ENCODE measurements at regions not wholly inside any gene's neighbourhood (a gene's known extent, or its start where the extent isn't known, plus 50 kb on each side); places are given as distances from the start of the nearest gene placed in this dataset.
"Not testable (repeated sequence)": the region's sequence is repeated elsewhere in the genome, so short reads cannot be mapped to it uniquely, and the experiment has no call there.

- TF ChIP-seq, protein P1, sequence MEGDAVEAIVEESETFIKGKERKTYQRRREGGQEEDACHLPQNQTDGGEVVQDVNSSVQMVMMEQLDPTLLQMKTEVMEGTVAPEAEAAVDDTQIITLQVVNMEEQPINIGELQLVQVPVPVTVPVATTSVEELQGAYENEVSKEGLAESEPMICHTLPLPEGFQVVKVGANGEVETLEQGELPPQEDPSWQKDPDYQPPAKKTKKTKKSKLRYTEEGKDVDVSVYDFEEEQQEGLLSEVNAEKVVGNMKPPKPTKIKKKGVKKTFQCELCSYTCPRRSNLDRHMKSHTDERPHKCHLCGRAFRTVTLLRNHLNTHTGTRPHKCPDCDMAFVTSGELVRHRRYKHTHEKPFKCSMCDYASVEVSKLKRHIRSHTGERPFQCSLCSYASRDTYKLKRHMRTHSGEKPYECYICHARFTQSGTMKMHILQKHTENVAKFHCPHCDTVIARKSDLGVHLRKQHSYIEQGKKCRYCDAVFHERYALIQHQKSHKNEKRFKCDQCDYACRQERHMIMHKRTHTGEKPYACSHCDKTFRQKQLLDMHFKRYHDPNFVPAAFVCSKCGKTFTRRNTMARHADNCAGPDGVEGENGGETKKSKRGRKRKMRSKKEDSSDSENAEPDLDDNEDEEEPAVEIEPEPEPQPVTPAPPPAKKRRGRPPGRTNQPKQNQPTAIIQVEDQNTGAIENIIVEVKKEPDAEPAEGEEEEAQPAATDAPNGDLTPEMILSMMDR (IDR thresholded peaks at IDR 0.05; ENCODE audit: insufficient read depth, low read length): no peak
- no peak overlapping the region for H3K4me3 ChIP-seq (ENCODE audit: low read depth, low read length)
- DNase-seq (ENCODE audit: low read depth): no peak
These were observed 396.1 kb downstream of the ZNF33B start for GRCh38 chr10:42242135-42242805.

GRCh38 chr10:42236401-42236800 is 402.0 kb downstream of the ZNF33B start:
- H3K4me3 ChIP-seq (ENCODE audit: low read depth, low read length); DNase-seq (ENCODE audit: low read depth): not testable (repeated sequence)

DNA sequence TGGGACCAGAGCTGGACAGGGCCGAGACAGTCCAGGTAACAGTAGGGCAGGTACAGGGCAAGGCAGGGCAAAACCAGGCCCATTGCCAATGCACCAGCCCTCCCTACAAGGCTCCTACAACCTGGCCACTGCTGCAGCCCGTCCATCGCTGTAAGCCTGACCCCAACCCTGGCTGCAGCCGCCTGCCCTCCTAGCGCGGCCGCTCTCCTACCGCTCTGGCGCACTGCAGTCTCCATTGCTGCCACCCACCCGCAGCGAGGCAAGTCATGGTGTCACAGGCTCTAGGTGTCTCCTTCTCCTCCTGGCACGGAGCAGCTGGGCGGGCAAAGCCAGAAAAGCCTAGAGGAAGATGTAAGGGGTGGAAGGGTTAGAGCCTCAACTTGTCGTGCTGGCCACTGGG is 402.6 kb downstream of the ZNF33B start:
- not testable (repeated sequence) for H3K4me3 ChIP-seq (ENCODE audit: low read depth, low read length); DNase-seq (ENCODE audit: low read depth)

DNA sequence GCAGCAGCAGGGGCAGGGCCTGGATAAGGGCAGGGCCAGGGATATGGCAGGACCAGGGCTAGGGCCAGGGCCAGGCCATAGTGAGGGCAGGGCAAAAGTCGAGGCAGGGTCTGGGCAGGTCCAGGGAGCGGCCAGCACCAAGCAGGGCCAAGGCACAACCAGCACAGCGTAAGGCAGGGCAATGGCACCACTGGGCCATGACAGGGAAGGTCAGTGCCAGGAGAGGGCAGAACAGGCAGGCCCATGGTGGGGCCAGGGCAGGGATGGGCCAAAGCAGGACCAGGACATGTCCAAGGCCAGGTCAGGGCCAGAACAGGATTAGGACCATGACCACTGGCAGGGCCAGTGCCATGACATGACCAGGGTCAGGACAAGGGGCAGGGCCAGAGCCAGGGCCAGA is 403.1 kb downstream of the ZNF33B start:
- H3K4me3 ChIP-seq (ENCODE audit: low read depth, low read length); DNase-seq (ENCODE audit: low read depth): not testable (repeated sequence)

- H3K4me3 ChIP-seq (ENCODE audit: low read depth, low read length); DNase-seq (ENCODE audit: low read depth): not testable (repeated sequence)
These were observed 403.9 kb downstream of the ZNF33B start for GRCh38 chr10:42234506-42234905.

DNA sequence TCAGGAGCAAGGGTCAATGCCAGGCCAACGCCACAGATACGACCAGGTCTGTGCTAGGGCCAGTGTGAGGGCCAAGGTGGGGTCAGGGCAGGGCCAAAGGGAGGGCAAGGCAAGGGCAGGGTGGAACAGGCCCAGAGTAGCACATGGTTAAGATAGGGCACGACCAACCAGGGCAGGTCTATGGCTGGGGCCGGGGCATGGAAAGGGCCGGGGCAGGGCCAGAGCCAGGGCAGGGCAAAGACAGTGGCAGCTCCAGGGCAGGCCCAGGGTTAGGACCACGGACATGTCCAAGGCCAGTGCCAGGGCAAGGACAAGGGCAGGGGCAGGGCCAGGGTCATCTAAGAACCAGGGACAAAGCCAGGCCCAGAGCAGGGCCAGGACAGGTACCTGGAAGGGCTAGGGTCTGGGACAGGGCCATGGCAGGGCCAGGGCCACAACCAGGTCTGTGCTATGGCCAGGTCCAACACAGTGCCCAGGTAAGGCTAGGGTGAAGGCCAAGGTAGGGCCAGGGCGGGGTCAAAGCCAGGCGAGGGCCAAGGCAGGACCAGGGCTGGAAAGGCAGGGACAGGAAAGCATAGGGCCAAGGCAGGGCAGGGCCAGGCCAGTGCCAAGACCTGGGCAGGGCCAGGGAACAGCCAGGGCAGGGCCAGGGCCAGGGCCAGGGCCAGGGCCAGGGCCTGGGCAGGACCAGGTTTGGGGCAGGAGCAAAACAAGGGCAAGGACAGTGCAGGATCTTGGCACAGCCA is 404.7 kb downstream of the ZNF33B start:
- DNase-seq (ENCODE audit: low read depth); H3K4me3 ChIP-seq (ENCODE audit: low read depth, low read length): not testable (repeated sequence)

DNA sequence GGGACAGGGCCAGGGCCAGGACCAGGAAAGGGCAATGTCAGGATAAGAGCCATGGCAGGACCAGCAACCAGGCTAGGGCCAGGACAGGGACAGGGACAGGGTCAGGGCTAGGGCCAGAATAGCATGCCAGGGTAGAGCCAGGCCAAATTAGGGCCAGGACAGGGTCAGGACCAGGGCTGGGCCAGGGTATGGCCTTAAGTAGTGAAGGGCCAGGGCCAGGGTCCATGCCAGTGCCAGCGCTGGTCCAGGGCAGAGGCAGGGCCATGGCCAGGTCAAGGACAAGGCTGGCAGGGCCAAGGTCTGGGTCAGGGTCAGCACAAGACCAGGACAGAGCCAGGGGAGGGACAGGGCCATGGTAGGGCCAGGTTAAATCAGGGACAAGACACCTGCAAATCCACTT is 405.4 kb downstream of the ZNF33B start:
- not testable (repeated sequence) for H3K4me3 ChIP-seq (ENCODE audit: low read depth, low read length); DNase-seq (ENCODE audit: low read depth)

DNA sequence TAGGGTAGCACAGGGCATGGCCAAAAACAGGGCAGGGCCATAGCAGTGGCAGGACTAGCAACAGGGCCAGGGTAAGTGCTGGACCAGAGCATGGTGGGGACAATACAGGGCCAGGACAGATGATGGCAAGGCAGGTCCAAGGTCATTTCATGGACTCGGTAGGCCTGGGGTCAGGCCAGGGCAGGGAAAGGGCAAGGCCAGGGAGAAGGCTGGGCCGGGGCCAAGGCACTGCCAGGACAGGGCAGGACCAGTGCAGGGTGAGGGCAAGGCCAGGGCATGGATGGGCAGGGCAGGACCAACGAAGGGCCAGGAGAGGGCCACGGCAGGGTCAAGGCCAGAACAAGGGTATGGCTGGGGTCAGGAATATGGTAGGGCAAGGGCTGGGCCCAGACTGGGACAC is 407.6 kb downstream of the ZNF33B start:
- H3K4me3 ChIP-seq (ENCODE audit: low read depth, low read length); DNase-seq (ENCODE audit: low read depth): not testable (repeated sequence)

DNA sequence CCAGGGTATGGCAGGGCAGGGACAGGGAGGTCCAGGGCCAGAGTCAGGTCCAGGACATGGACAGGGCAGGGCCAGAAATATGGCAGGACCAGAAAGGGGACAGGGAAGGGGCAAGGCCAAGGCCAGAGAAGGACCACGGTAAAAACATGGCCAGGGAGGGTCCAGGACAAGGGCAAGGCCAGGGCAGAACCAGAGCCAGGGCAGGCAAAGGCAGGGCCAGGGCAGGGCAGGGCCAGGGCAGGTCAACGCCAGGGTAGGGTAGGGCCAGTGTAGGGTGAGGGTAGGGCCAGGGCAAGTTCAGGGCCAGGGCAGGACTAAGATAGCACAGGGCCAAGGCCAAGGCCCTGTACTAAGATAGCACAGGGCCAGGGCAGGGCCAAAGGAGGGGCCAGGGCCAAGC is 408.3 kb downstream of the ZNF33B start:
- H3K4me3 ChIP-seq (ENCODE audit: low read depth, low read length); DNase-seq (ENCODE audit: low read depth): not testable (repeated sequence)

DNA sequence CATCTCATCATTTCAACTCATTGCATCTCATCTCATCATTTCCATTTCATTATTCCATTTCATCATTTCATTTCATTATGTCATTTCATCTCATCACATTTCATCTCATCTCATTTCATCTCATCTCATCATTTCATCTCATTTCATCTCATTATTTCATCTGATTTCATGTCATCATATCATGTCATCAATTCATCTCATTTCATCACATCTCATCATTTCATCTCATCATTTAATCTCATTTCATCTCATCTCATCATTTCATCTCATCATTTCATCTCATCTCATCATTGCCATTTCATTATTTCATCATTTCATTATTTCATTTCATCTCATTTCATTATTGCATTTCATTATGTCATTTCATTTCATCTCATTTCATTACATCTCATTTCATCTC is 410.5 kb downstream of the ZNF33B start:
- DNase-seq (ENCODE audit: low read depth); H3K4me3 ChIP-seq (ENCODE audit: low read depth, low read length): not testable (repeated sequence)

DNA sequence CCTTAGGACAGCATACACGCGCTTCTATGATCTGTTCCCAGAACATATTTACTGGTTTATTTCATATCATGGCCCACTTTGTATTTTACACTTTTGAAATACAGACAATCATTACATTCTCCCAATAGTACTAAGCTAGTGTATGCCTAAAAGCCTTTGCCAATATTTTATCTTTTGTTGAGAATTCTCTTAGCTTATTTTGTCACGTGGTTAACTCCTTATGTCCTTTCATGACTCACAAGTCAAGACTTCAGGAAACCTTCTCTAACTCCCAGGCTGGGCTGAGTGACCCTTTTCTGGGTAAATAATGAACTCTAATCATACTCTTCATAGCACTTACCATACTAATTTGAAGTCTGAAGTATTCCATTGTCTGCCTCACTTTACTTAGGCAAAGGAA is 444.8 kb downstream of the ZNF33B start:
- H3K4me3 ChIP-seq (ENCODE audit: low read depth, low read length); DNase-seq (ENCODE audit: low read depth): not testable (repeated sequence)

DNA sequence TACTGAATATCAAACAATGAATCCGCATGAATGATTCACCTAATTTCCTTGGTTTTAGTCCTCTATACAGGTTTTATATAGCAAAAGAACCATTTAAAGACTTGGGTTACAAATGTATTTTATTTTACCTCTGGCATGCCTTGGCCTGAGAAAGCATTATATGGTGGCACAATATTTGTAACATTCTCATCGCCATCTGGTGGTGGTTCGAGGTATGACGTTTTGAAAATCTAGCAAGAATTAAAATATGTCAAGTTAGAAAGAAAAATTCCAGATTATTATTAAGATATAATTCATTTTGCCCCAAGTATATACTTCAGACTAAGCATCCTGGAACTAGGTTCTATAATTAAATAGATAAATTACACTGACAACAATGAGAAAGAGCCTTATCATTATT is 445.9 kb downstream of the ZNF33B start:
- not testable (repeated sequence) for H3K4me3 ChIP-seq (ENCODE audit: low read depth, low read length)
- peak; percentile 40 for DNase-seq (ENCODE audit: low read depth)
- TF ChIP-seq, protein P1 (IDR thresholded peaks at IDR 0.05; ENCODE audit: insufficient read depth, low read length): peak; percentile 40

GRCh38 chr10:42187501-42188195 is 450.7 kb downstream of the ZNF33B start:
- H3K4me3 ChIP-seq (ENCODE audit: low read depth, low read length); DNase-seq (ENCODE audit: low read depth): not testable (repeated sequence)

Measured in fibroblast of the aortic adventitia (primary cell).